Limb (tissue), 2 donors: ENCODE measurements at regions not wholly inside any gene's neighbourhood (a gene's known extent, or its start where the extent isn't known, plus 50 kb on each side); places are given as distances from the start of the nearest gene placed in this dataset.

Source experiments
- DNase-seq, 2 donors: peaks; one replicate each; pipeline ENCODE4 v3.0.0-alpha.2; 2016; ENCODE audit errors: extremely low spot score in 2 of 2

- DNase-seq: no peak
Observed at GRCh38 chr15:55026381-55026780, 170.4 kb downstream of the RSL24D1 start.

DNA sequence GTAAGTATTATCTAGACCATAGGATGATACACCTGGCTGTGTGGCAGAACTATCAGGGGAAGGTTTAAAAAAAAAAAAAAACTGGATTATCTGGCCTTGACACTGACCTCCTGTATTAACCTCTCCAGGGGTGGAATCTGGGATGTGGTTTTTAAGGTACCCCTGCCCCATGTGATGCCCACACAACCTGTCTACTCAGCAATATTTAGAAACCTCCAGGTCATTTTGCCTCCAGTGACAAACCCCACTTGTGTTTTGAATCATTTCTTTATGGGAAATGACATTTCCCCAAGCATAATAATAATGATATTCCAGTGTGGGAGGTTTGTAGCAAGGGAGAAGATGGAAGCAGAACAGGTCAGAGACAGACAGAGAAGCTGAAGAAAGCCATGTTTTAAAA is 179.1 kb downstream of the RSL24D1 start:
- no peak for DNase-seq

DNA sequence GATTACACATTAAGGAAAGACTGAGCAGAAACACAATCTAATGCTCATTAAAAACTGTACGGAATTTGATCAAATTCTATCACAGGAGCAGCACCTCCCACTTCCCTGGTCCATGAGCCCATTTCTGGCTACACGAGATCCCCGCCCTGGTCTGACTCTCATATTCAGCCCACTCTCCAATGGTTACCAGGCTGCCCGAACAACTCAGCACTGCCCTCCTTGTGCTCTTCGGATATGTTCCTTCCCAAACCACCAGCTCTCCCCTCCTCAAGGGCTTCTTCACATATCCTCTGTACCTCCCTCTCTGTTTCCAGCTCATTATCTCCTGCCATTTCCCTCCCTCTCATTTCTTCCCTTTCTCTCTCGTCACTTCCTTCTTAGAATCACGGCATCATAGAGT is 180.5 kb downstream of the RSL24D1 start:
- no peak for DNase-seq

- no peak for DNase-seq
Observed at GRCh38 chr15:55015093-55015445, 181.7 kb downstream of the RSL24D1 start.

DNA sequence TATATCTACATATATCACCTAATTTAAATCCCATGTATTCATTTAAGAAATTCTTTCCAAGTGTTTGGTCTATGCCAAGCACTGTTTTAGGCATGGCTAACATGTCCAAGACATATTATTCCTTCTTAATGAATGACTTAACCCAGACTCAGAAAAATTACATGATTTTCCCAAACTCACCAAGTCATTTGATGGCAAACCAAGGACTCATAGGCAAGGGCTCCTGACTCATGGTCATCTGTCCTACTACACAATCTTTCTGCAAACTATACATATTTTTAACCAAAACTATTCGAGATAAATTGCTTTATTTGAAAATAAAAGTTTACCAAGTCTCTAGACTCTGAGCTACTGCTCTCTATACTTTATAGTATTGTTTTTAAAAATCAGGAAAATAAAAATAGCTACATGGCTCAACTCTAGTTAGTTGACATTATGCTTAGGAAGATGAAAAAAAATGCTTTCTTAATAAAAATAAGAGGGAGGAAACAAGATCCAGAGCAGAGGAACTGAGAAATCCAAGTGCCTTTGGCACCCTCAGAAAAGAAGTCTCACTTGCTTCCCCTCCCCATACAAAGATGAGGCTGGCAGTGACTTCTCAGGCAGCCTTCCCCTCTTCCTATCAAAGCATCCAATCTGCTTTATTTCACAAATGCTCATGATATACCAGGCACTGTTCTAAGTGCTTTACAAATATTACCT is 182.2 kb downstream of the RSL24D1 start:
- no peak for DNase-seq

- DNase-seq: no peak
Observed at GRCh38 chr15:55008421-55008820, 188.3 kb downstream of the RSL24D1 start.

GRCh38 chr15:55007561-55007960 is 189.2 kb downstream of the RSL24D1 start:
- DNase-seq: no peak

GRCh38 chr15:55005679-55006078 is 191.1 kb downstream of the RSL24D1 start:
- DNase-seq: no peak

DNA sequence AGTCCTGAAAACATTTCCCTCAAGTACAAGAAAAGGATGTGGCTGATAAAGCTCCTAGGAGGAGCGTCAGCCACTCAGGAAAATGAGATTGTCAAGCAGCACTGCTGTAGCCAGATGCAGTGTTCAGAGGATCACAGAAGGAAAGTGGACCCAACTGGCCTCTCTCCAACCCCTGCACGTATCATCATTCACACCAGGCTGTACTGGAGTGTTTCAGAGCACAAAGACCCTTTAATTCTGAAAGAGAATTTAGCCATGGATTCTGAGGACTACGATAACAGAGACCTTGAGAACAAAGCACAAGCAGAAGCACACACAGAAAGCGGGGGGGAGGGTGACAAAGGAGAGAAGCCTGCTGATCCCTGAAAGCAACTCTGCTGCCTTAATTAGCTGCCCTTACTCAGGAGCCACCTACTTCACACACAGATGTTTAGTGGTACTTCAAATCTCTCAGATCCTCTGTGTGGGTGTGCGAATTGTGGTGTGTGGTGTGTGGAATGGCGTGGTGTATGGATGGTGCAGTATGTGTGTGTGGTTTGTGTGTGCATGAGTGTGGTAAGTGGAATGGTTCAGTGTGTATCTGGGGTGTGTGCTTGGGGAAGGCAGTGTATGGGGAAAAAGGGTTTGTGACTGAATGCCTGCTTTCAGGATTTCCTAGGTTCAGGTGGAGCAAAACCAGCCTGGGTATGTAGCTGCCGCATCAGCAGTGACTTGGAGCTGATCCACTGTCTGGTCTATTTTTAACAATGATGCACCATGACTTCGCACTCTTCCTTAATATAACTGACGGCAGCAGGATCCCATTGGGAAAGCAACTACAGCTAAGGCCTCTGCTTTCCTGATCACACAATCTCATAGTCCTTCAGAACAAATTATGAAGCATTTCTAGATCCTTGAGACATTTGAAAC is 192.5 kb downstream of the RSL24D1 start:
- no peak for DNase-seq

DNA sequence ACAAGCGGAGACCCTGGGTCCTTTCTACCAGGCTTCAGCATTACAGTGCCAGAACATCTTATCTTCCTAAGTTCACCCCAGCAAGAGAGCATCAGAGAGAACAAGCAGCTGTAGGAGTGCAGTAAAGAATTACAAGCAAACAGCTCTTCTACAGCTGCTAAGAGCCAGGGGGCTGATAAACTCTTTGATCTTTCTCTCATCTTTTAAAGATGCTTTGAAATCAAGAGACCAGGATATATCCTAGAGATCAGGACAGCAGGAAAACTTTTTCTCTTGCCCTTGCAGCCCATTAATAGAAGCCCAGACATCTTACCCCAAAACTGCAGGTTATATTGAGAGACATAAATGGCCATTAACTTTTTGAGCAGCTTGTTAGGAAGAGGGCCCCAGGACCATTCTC is 198.1 kb downstream of the RSL24D1 start:
- no peak for DNase-seq

DNA sequence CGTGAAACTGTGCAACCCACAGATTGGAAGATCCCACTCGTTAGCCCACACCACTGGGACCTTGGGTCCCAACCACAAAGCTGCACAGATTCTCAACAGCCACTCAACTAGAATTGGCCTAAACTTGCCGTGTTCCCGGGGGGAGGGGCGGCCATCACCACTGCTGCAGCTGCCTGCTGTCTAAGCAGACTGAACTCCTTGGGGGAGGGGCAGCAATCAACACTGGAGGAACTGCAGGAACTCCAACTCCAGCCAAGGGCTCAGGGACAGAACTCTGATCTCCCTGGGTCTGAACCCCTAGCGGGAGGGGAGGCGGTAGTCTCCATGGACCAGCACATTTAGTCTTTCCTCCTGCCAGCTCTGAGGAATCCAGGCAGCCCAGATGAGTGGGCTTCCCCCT is 205.9 kb downstream of the RSL24D1 start:
- DNase-seq: no peak

- no peak for DNase-seq
Observed at GRCh38 chr15:54987881-54988280, 208.9 kb downstream of the RSL24D1 start.

- DNase-seq: no peak
Observed at GRCh38 chr15:54979964-54980363, 216.8 kb downstream of the RSL24D1 start.

- no peak for DNase-seq
Observed at GRCh38 chr15:54962637-54963036, 234.1 kb downstream of the RSL24D1 start.

GRCh38 chr15:54960266-54960665 is 236.5 kb downstream of the RSL24D1 start:
- DNase-seq: no peak

DNA sequence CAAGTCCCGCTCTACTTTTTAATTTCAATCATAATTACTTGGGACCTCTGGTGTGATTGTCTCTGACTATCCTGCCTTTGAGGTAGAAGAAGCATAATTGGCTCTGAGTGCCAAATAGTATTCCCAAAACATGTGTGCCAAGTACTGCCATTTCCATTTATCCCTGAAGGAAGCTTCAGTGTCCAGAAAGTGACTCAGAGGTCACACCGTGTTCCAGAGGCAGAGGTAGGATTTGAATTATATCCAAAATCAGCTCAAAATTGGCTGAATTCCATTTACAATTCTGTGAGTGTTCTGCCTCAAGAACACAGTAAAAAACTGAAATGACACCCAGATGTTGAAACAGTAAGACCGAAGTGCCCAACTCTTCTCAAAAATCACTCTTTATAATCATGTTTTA is 255.3 kb downstream of the RSL24D1 start:
- DNase-seq: peak in 1 of 2 donors; percentile 26

DNA sequence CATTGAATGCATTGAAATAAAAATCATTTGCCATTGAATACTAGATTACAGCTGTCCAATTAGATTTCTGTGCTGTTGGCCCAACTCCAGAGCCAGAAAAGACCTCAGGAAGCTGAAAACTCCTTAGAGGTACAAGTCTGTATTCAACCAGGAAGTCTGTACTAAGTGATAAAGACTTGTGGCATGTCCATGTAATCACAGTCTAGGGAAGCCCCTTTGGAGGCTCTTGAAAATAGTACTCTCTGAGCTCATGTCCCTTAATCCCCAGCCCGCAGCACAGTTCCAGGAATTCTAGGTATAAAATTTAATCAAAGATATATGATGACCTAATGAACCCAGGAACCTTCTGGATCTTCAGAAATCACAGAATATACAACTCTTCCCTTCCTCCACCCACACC is 279.4 kb downstream of the RSL24D1 start:
- DNase-seq: no peak

DNA sequence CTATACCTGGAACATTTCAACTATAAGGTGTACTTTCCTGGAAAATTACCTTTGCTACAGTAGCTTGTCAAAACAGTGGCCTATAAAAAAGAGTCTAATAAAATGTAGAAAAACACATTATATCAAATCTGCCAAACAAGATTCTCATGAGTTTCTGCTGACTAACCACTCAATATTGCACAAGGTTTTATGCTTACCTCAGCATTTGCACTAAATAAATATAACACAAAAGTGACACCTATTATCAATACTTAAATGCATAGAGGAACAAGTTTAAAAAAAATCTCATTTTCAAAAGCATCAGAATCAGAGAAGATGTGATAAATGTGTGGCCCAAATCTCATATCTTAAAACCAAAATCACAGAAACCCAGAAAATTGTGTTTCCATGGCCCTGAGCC is 281.4 kb downstream of the RSL24D1 start:
- DNase-seq: no peak

DNA sequence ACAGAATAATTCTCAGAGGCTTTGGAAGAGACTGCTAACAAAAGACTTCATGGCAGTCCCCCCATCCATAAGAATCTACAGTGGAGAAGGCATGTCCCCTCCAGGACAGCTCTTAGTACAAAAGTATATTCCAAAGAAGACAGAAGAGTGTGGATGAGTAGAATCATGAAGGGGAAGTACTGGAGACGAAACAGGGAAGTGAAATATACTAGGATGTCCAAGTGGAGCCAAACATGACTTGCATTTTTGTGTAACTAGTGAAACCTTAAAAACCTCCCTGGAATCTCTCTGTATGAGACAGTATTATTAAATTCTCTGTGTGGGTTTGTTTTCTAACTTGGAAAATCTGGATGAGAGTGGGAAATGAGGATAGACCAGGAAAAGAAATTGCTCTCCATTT is 312.4 kb downstream of the RSL24D1 start:
- no peak for DNase-seq

GRCh38 chr15:54859982-54860381 is 336.8 kb downstream of the RSL24D1 start:
- no peak for DNase-seq

DNA sequence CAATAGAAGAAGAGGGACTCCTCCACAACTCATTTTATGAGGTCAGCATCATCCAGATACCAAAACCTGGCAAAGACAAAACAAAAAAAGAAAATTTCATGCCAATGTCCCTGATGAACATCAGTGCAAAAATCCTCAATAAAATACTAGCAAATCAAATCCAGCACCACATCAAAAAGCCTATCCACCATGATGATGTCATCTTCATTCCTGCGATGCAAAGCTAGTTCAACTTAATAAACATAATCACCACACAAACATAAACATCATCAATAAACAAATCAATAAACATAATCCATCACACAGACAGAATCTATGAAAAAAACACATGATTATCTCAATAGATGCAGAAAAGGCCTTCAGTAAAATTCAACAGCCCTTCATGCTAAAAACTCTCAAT is 342.1 kb downstream of the RSL24D1 start:
- no peak for DNase-seq

GRCh38 chr15:54850101-54850500 is 346.6 kb downstream of the RSL24D1 start:
- no peak for DNase-seq

DNA sequence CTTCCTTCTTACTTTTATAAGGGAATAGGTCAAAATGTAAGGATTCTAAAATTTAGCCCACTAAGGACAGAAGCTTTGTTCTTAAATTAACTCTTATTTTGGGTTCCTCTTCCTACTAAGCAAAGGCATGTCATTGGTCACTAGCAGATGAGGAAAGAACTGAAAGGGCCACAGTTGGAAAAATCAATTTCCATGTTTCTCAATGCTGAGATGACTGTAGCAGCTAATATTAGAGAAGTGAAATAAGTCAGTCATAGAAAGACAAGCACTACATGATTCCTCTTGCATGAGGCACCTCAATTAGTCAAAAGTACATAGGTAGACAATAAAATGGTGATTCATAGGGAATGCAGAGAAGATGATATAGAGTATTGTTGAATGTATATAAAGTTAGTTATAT is 353.7 kb downstream of the RSL24D1 start:
- DNase-seq: no peak
